ENCODE measurements at regions not wholly inside any gene's neighbourhood (a gene's known extent, or its start where the extent isn't known, plus 50 kb on each side); places are given as distances from the start of the nearest gene placed in this dataset.

DNA sequence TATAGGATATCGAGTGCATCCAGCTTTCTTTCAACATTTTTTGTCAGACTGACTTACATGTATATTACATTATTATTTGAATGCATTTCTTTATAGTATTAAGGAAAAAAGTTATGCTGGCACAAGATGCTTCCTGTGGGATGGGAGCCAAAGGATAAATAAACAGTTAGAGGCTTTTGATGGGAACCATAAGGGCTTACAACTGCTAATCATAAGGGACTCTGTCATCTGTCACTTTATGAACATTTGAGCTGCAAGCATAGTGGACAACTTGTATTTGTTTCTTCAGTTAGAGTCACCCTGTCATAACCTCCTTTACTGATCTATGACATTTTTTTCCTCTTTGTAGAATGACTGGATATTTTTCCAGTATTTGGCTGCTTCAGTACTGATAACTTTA lies 132.4 kb upstream of the CHORDC1 start:
- Histone ChIP-seq H3K4me1 (ENCODE audit: control insufficient read depth in 2 of 2, insufficient read depth in 1 of 2, low read depth in 1 of 2, low read length in 2 of 2) (no peaks in the 10 kb centered on the region), H3K27me3 (ENCODE audit: control insufficient read depth in 3 of 3, insufficient read depth in 3 of 3, low read depth in 1 of 3, low read length in 3 of 3) (no peaks in the 10 kb centered on the region), H3K4me3 (ENCODE audit: low read length in 2 of 2) (no peak overlapping the region), H3K9ac (ENCODE audit: low read depth, low read length, poor library complexity) (no peak overlapping the region), H2BK12ac (ENCODE audit: low read length) (no peak overlapping the region), H2AFZ (ENCODE audit: low read length) (no peak overlapping the region), H3K9me3 (replicated peaks in 1 of 2; ENCODE audit: control insufficient read depth in 2 of 2, insufficient read depth in 1 of 2, low read depth in 1 of 2, low read length in 2 of 2) (peaks cover 0 to 2% of the 10 kb centered on the region in 2 donors), H4K8ac (ENCODE audit: low read depth, low read length) (no peak overlapping the region), H2BK120ac (ENCODE audit: low read depth, low read length) (no peak overlapping the region), H3K79me1 (ENCODE audit: low read depth, low read length) (no peaks in the 10 kb centered on the region), H3K4ac (ENCODE audit: low read length) (no peak overlapping the region), H2AK5ac (ENCODE audit: low read depth, low read length) (no peak overlapping the region), H3K18ac (ENCODE audit: low read length) (no peak overlapping the region), H2BK15ac (ENCODE audit: low read length) (no peak overlapping the region), H3K27ac (replicated peaks; ENCODE audit: low read length) (no peak overlapping the region), H3K36me3 (replicated peaks in 1 of 2; ENCODE audit: control insufficient read depth in 2 of 2, insufficient read depth in 2 of 2, low read length in 2 of 2) (no peaks in the 10 kb centered on the region), H3K4me2 (ENCODE audit: insufficient read depth, low read length, poor library complexity, severe bottlenecking) (no peak overlapping the region), H3K23ac (ENCODE audit: low read depth, low read length, poor library complexity) (no peak overlapping the region), H3K14ac (ENCODE audit: low read length) (no peak overlapping the region), H4K91ac (ENCODE audit: low read depth, low read length, poor library complexity) (no peak overlapping the region), H2BK5ac (ENCODE audit: low read length) (no peak overlapping the region)
- no CpG with 5 or more reads among the region's 1 CpG for WGBS, 2 donors (ENCODE audit: extremely low coverage in 2 of 2, insufficient read length in 2 of 2, insufficient replicate concordance in 1 of 2)
- DNase-seq (ENCODE audit: low spot score), result no peak

- Histone ChIP-seq H2BK15ac (ENCODE audit: low read length) (no peak overlapping the region), H3K4me2 (ENCODE audit: insufficient read depth, low read length, poor library complexity, severe bottlenecking) (no peak overlapping the region), H4K8ac (ENCODE audit: low read depth, low read length) (no peak overlapping the region), H3K23ac (ENCODE audit: low read depth, low read length, poor library complexity) (no peak overlapping the region), H3K27me3 (ENCODE audit: control insufficient read depth in 3 of 3, insufficient read depth in 3 of 3, low read depth in 1 of 3, low read length in 3 of 3) (no peaks in the 10 kb centered on the region), H3K4ac (ENCODE audit: low read length) (no peak overlapping the region), H3K14ac (ENCODE audit: low read length) (no peak overlapping the region), H3K9ac (ENCODE audit: low read depth, low read length, poor library complexity) (no peak overlapping the region), H3K36me3 (replicated peaks in 1 of 2; ENCODE audit: control insufficient read depth in 2 of 2, insufficient read depth in 2 of 2, low read length in 2 of 2) (no peaks in the 10 kb centered on the region), H2AFZ (ENCODE audit: low read length) (no peak overlapping the region), H2BK5ac (ENCODE audit: low read length) (no peak overlapping the region), H3K4me1 (ENCODE audit: control insufficient read depth in 2 of 2, insufficient read depth in 1 of 2, low read depth in 1 of 2, low read length in 2 of 2) (no peaks in the 10 kb centered on the region), H4K91ac (ENCODE audit: low read depth, low read length, poor library complexity) (no peak overlapping the region), H2BK12ac (ENCODE audit: low read length) (no peak overlapping the region), H2BK120ac (ENCODE audit: low read depth, low read length) (no peak overlapping the region), H3K79me1 (ENCODE audit: low read depth, low read length) (no peaks in the 10 kb centered on the region), H3K4me3 (ENCODE audit: low read length in 2 of 2) (no peak overlapping the region), H2AK5ac (ENCODE audit: low read depth, low read length) (no peak overlapping the region), H3K18ac (ENCODE audit: low read length) (no peak overlapping the region), H3K27ac (replicated peaks; ENCODE audit: low read length) (no peak overlapping the region), H3K9me3 (replicated peaks in 1 of 2; ENCODE audit: control insufficient read depth in 2 of 2, insufficient read depth in 1 of 2, low read depth in 1 of 2, low read length in 2 of 2) (peaks cover 0 to 2% of the 10 kb centered on the region in 2 donors)
- WGBS, 2 donors (ENCODE audit: extremely low coverage in 2 of 2, insufficient read length in 2 of 2, insufficient replicate concordance in 1 of 2), result no CpG with 5 or more reads among the region's 1 CpG
- no peak for DNase-seq (ENCODE audit: low spot score)
Measured at GRCh38 chr11:90349731-90350130, 126.9 kb upstream of the CHORDC1 start.

DNA sequence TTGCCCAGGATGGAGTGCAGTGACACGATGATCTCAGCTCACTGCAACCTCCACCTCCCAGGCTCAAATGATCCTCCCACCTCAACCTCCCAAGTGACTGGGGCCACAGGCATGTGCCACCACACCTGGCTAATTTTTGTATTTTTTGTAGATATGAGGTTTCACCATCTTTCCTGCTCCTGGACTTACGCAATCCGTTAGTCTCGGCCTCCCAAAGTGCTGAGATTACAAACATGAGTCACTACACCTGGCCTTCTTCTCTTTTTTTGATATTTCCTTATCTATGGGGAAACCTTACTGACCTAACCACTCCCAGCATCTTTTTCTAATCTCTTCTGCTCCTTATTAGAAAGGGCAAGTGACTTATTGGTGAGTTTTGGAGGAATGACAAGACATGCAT lies 121.7 kb upstream of the CHORDC1 start:
- Histone ChIP-seq H2BK120ac (ENCODE audit: low read depth, low read length) (no peak overlapping the region), H3K4me1 (ENCODE audit: control insufficient read depth in 2 of 2, insufficient read depth in 1 of 2, low read depth in 1 of 2, low read length in 2 of 2) (no peaks in the 10 kb centered on the region), H2AFZ (ENCODE audit: low read length) (no peak overlapping the region), H2AK5ac (ENCODE audit: low read depth, low read length) (no peak overlapping the region), H2BK5ac (ENCODE audit: low read length) (no peak overlapping the region), H3K14ac (ENCODE audit: low read length) (no peak overlapping the region), H3K4ac (ENCODE audit: low read length) (no peak overlapping the region), H3K36me3 (replicated peaks in 1 of 2; ENCODE audit: control insufficient read depth in 2 of 2, insufficient read depth in 2 of 2, low read length in 2 of 2) (no peaks in the 10 kb centered on the region), H3K9me3 (replicated peaks in 1 of 2; ENCODE audit: control insufficient read depth in 2 of 2, insufficient read depth in 1 of 2, low read depth in 1 of 2, low read length in 2 of 2) (no peaks in the 10 kb centered on the region), H2BK15ac (ENCODE audit: low read length) (no peak overlapping the region), H3K23ac (ENCODE audit: low read depth, low read length, poor library complexity) (no peak overlapping the region), H3K79me1 (ENCODE audit: low read depth, low read length) (no peaks in the 10 kb centered on the region), H3K27me3 (ENCODE audit: control insufficient read depth in 3 of 3, insufficient read depth in 3 of 3, low read depth in 1 of 3, low read length in 3 of 3) (no peaks in the 10 kb centered on the region), H3K18ac (ENCODE audit: low read length) (no peak overlapping the region), H4K91ac (ENCODE audit: low read depth, low read length, poor library complexity) (no peak overlapping the region), H4K8ac (ENCODE audit: low read depth, low read length) (no peak overlapping the region), H3K9ac (ENCODE audit: low read depth, low read length, poor library complexity) (no peak overlapping the region), H3K4me2 (ENCODE audit: insufficient read depth, low read length, poor library complexity, severe bottlenecking) (no peak overlapping the region), H2BK12ac (ENCODE audit: low read length) (no peak overlapping the region), H3K27ac (replicated peaks; ENCODE audit: low read length) (no peak overlapping the region), H3K4me3 (ENCODE audit: low read length in 2 of 2) (no peak overlapping the region)
- no peak for DNase-seq (ENCODE audit: low spot score)
- no CpG with 5 or more reads among the region's 4 CpGs for WGBS, 2 donors (ENCODE audit: extremely low coverage in 2 of 2, insufficient read length in 2 of 2, insufficient replicate concordance in 1 of 2)

GRCh38 chr11:90343673-90344072 lies 120.8 kb upstream of the CHORDC1 start:
- H3K79me1 ChIP-seq (ENCODE audit: low read depth, low read length), result no peaks in the 10 kb centered on the region
- H3K9me3 ChIP-seq (replicated peaks in 1 of 2; ENCODE audit: control insufficient read depth in 2 of 2, insufficient read depth in 1 of 2, low read depth in 1 of 2, low read length in 2 of 2), result no peaks in the 10 kb centered on the region
- no peak overlapping the region for H3K27ac ChIP-seq (replicated peaks; ENCODE audit: low read length)
- no peaks in the 10 kb centered on the region for H3K36me3 ChIP-seq (replicated peaks in 1 of 2; ENCODE audit: control insufficient read depth in 2 of 2, insufficient read depth in 2 of 2, low read length in 2 of 2)
- no peaks in the 10 kb centered on the region for H3K4me1 ChIP-seq (ENCODE audit: control insufficient read depth in 2 of 2, insufficient read depth in 1 of 2, low read depth in 1 of 2, low read length in 2 of 2)
- H3K4me2 ChIP-seq (ENCODE audit: insufficient read depth, low read length, poor library complexity, severe bottlenecking), result no peak overlapping the region
- no peak overlapping the region for H4K8ac ChIP-seq (ENCODE audit: low read depth, low read length)
- no peaks in the 10 kb centered on the region for H3K27me3 ChIP-seq (ENCODE audit: control insufficient read depth in 3 of 3, insufficient read depth in 3 of 3, low read depth in 1 of 3, low read length in 3 of 3)
- no peak overlapping the region for H2BK5ac ChIP-seq (ENCODE audit: low read length)
- no peak overlapping the region for H2AFZ ChIP-seq (ENCODE audit: low read length)
- no peak overlapping the region for H2BK120ac ChIP-seq (ENCODE audit: low read depth, low read length)
- H4K91ac ChIP-seq (ENCODE audit: low read depth, low read length, poor library complexity), result no peak overlapping the region
- no peak overlapping the region for H2AK5ac ChIP-seq (ENCODE audit: low read depth, low read length)
- H3K23ac ChIP-seq (ENCODE audit: low read depth, low read length, poor library complexity), result no peak overlapping the region
- H3K14ac ChIP-seq (ENCODE audit: low read length), result no peak overlapping the region
- no peak overlapping the region for H3K4me3 ChIP-seq (ENCODE audit: low read length in 2 of 2)
- no peak overlapping the region for H2BK12ac ChIP-seq (ENCODE audit: low read length)
- no peak overlapping the region for H3K18ac ChIP-seq (ENCODE audit: low read length)
- no CpG with 5 or more reads among the region's 2 CpGs for WGBS, 2 donors (ENCODE audit: extremely low coverage in 2 of 2, insufficient read length in 2 of 2, insufficient replicate concordance in 1 of 2)
- DNase-seq (ENCODE audit: low spot score), result no peak
- no peak overlapping the region for H3K9ac ChIP-seq (ENCODE audit: low read depth, low read length, poor library complexity)
- no peak overlapping the region for H2BK15ac ChIP-seq (ENCODE audit: low read length)
- no peak overlapping the region for H3K4ac ChIP-seq (ENCODE audit: low read length)
